Smooth muscle cell (in vitro differentiated cells): ENCODE measurements at regions not wholly inside any gene's neighbourhood (a gene's known extent, or its start where the extent isn't known, plus 50 kb on each side); places are given as distances from the start of the nearest gene placed in this dataset.

Experiments
- DNase-seq: peaks from one replicate; lab custom pipeline; 2025; ENCODE audit not compliant: unreplicated experiment; lab: John Stamatoyannopoulos, UW
- H2AFZ ChIP-seq: fragments of 200-600 bp; sonication (generic); 2 replicates; pipeline ENCODE4 v1.6.0; 2016; ENCODE audit warnings: antibody characterized with exemption, low read depth, mild to moderate bottlenecking
- H3F3A ChIP-seq: fragments of 200-600 bp; sonication (generic); 2 replicates; pipeline ENCODE4 v1.6.0; 2017; ENCODE audit warnings: antibody characterized with exemption, low read depth
- H3K27ac ChIP-seq: fragments of 200-600 bp; sonication (generic); 2 replicates; pipeline ENCODE4 v1.5.1; 2016; ENCODE audit warnings: low read depth, mild to moderate bottlenecking
- H3K27me3 ChIP-seq: fragments of 200-600 bp; sonication (generic); 2 replicates; pipeline ENCODE4 v1.6.1; 2016; ENCODE audit warnings: low read depth, mild to moderate bottlenecking
- H3K36me3 ChIP-seq: fragments of 200-600 bp; sonication (generic); 2 replicates; pipeline ENCODE4 v1.5.1; 2016; ENCODE audit warnings: low read depth
- H3K4me1 ChIP-seq: fragments of 200-600 bp; sonication (generic); 2 replicates; pipeline ENCODE4 v1.5.1; 2016; ENCODE audit warnings: low read depth
- H3K4me2 ChIP-seq: fragments of 200-600 bp; sonication (generic); 2 replicates; pipeline ENCODE4 v1.6.0; 2016; ENCODE audit warnings: mild to moderate bottlenecking
- H3K4me3 ChIP-seq: fragments of 200-600 bp; sonication (generic); 2 replicates; pipeline ENCODE4 v1.5.1; 2016; ENCODE audit warnings: mild to moderate bottlenecking
- H3K79me2 ChIP-seq: fragments of 200-600 bp; sonication (generic); 2 replicates; pipeline ENCODE4 v1.6.0; 2016; ENCODE audit warnings: low read depth, mild to moderate bottlenecking
- H3K9ac ChIP-seq: fragments of 200-600 bp; sonication (generic); 2 replicates; pipeline ENCODE4 v1.6.0; 2016; ENCODE audit warnings: low read depth
- H3K9me3 ChIP-seq: fragments of 200-600 bp; sonication (generic); replicated peaks from 2 replicates; pipeline ENCODE4 v1.5.1; 2016; ENCODE audit warnings: low read depth
- H4K20me1 ChIP-seq: fragments of 200-600 bp; sonication (generic); 2 replicates; pipeline ENCODE4 v1.6.0; 2016; ENCODE audit warnings: low read depth
- WGBS: methylation state at CpG from one replicate; pipeline ENCODE4 v1.1.7; 2016; ENCODE audit warnings: low lambda C conversion rate; 5-methylcytosine and 5-hydroxymethylcytosine counted together
- TF ChIP-seq, protein P1 (sequence below): fragments of 200-600 bp; sonication (generic); IDR thresholded peaks from 2 replicates; pipeline ENCODE4 v1.5.1; 2017; ENCODE audit warnings: borderline replicate concordance, mild to moderate bottlenecking, antibody characterized with exemption; ENCODE audit not compliant: insufficient read depth, poor library complexity, severe bottlenecking

GRCh38 chr13:22505489-22505888, 675.3 kb upstream of the SGCG start:
- peaks cover 5% of the 10 kb centered on the region for H3K9me3 ChIP-seq
- H3K9ac ChIP-seq, result no peak overlapping the region
- no peak overlapping the region for H3K4me3 ChIP-seq
- no peaks in the 10 kb centered on the region for H3K79me2 ChIP-seq
- no peaks in the 10 kb centered on the region for H3K27me3 ChIP-seq
- peaks cover 7% of the 10 kb centered on the region for H3K4me1 ChIP-seq
- no peaks in the 10 kb centered on the region for H3K36me3 ChIP-seq
- H3K27ac ChIP-seq, result no peak overlapping the region
- peak overlapping the region; percentile 4 for H3K4me2 ChIP-seq
- WGBS, result 74% methylated on average over 4 of the region's 4 CpGs
- no peaks in the 10 kb centered on the region for H4K20me1 ChIP-seq
- TF ChIP-seq, protein P1, sequence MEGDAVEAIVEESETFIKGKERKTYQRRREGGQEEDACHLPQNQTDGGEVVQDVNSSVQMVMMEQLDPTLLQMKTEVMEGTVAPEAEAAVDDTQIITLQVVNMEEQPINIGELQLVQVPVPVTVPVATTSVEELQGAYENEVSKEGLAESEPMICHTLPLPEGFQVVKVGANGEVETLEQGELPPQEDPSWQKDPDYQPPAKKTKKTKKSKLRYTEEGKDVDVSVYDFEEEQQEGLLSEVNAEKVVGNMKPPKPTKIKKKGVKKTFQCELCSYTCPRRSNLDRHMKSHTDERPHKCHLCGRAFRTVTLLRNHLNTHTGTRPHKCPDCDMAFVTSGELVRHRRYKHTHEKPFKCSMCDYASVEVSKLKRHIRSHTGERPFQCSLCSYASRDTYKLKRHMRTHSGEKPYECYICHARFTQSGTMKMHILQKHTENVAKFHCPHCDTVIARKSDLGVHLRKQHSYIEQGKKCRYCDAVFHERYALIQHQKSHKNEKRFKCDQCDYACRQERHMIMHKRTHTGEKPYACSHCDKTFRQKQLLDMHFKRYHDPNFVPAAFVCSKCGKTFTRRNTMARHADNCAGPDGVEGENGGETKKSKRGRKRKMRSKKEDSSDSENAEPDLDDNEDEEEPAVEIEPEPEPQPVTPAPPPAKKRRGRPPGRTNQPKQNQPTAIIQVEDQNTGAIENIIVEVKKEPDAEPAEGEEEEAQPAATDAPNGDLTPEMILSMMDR, result no peak
- no peaks in the 10 kb centered on the region for H3F3A ChIP-seq
- no peak for DNase-seq
- H2AFZ ChIP-seq, result no peak overlapping the region

- Histone ChIP-seq H3K36me3 (no peaks in the 10 kb centered on the region), H3K4me3 (no peak overlapping the region)
- 60% methylated on average over 8 of the region's 8 CpGs for WGBS
These were observed 674.6 kb upstream of the SGCG start for GRCh38 chr13:22506096-22506691.

DNA sequence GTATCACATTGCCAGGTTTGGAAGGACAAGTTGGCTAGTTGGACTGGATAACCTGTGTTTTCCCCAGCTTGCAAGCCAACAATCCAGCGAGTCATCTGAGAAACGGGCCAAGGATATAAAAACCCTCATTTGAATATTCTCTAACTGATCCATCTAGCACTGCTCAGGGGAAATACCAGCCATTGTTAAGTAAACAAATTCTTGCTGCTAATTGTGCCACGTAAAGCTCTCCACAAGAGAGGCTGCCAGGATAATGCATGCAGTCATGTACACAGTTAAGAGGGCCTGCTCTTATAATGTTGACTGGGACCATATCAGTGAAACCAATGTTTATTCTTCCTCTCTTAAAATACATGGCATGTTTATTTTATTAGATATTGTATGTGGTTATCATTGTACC, 663.2 kb upstream of the SGCG start:
- Histone ChIP-seq H3K27ac (no peak overlapping the region), H3K79me2 (no peaks in the 10 kb centered on the region), H4K20me1 (no peaks in the 10 kb centered on the region), H3K9me3 (no peaks in the 10 kb centered on the region), H3K9ac (no peak overlapping the region), H3K4me2 (peak overlapping the region; percentile 30), H3K36me3 (no peaks in the 10 kb centered on the region), H3K27me3 (no peaks in the 10 kb centered on the region), H3K4me3 (no peak overlapping the region), H3K4me1 (no peaks in the 10 kb centered on the region), H3F3A (no peaks in the 10 kb centered on the region), H2AFZ (no peak overlapping the region)
- TF ChIP-seq, protein P1, result no peak
- DNase-seq, result no peak
- WGBS, result 22% methylated on average over 3 of the region's 3 CpGs

More at GRCh38 chr13:22506096-22506691, 674.6 kb upstream of the SGCG start:
- DNase-seq, result no peak
- H3K27me3 ChIP-seq, result no peaks in the 10 kb centered on the region
- no peaks in the 10 kb centered on the region for H3K79me2 ChIP-seq
- peak overlapping the region; percentile 18 for H3K27ac ChIP-seq
- H3K9me3 ChIP-seq, result peaks cover 5% of the 10 kb centered on the region
- no peaks in the 10 kb centered on the region for H4K20me1 ChIP-seq
- no peak overlapping the region for H3K9ac ChIP-seq
- peak overlapping the region; percentile 84 for H2AFZ ChIP-seq
- H3K4me2 ChIP-seq, result peak overlapping the region; percentile 56
- no peaks in the 10 kb centered on the region for H3F3A ChIP-seq
- H3K4me1 ChIP-seq, result peaks cover 7% of the 10 kb centered on the region
- TF ChIP-seq, protein P1, result no peak

- H3K36me3 ChIP-seq, result no peaks in the 10 kb centered on the region
- H3K27me3 ChIP-seq, result no peaks in the 10 kb centered on the region
- peak overlapping the region; percentile 25 for H3K4me2 ChIP-seq
- WGBS, result 19% methylated on average over 4 of the region's 4 CpGs
- DNase-seq, result no peak
- no peaks in the 10 kb centered on the region for H3K79me2 ChIP-seq
- H3F3A ChIP-seq, result no peaks in the 10 kb centered on the region
- no peaks in the 10 kb centered on the region for H4K20me1 ChIP-seq
- TF ChIP-seq, protein P1, result no peak
- H3K27ac ChIP-seq, result no peak overlapping the region
- no peaks in the 10 kb centered on the region for H3K4me1 ChIP-seq
- H3K9ac ChIP-seq, result no peak overlapping the region
- H2AFZ ChIP-seq, result no peak overlapping the region
- no peak overlapping the region for H3K4me3 ChIP-seq
- no peaks in the 10 kb centered on the region for H3K9me3 ChIP-seq
These were observed 643.9 kb upstream of the SGCG start for GRCh38 chr13:22536851-22537250.
